ENCODE measurements at regions not wholly inside any gene's neighbourhood (a gene's known extent, or its start where the extent isn't known, plus 50 kb on each side); places are given as distances from the start of the nearest gene placed in this dataset.

DNA sequence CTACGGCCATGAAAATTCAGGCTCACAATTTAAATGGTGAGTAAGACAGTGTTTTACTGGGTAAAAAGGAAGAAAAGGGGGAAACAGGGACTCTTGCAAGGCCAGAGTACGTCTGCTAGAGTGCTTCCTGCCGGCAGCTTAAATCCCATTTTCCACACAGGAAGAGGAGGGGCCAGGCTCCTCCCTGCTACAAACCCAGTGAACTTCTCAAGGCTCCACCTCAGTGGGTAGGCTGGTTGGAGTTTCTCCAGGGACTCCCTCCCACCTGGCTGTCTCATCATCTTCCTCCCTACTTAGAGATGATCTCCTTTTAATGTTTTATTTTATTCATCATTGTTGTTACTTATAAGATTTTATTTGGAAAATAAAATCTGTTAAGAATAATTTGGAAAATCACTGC is 62.6 kb upstream of the SEMA3C start:
- Histone ChIP-seq H3K27me3 (no peaks in the 10 kb centered on the region), H3K27ac (no peak overlapping the region), H3K4me1 (no peaks in the 10 kb centered on the region), H3K36me3 (no peaks in the 10 kb centered on the region), H3K4me3 (no peak overlapping the region), H3K9me3 (no peaks in the 10 kb centered on the region), H3K9ac (ENCODE audit: low read depth in 2 of 2, low read length in 2 of 2) (no peak overlapping the region)
- no peak for DNase-seq
- intact Hi-C loops (cut with DNase I): no loop called here
- TF ChIP-seq, protein P1, sequence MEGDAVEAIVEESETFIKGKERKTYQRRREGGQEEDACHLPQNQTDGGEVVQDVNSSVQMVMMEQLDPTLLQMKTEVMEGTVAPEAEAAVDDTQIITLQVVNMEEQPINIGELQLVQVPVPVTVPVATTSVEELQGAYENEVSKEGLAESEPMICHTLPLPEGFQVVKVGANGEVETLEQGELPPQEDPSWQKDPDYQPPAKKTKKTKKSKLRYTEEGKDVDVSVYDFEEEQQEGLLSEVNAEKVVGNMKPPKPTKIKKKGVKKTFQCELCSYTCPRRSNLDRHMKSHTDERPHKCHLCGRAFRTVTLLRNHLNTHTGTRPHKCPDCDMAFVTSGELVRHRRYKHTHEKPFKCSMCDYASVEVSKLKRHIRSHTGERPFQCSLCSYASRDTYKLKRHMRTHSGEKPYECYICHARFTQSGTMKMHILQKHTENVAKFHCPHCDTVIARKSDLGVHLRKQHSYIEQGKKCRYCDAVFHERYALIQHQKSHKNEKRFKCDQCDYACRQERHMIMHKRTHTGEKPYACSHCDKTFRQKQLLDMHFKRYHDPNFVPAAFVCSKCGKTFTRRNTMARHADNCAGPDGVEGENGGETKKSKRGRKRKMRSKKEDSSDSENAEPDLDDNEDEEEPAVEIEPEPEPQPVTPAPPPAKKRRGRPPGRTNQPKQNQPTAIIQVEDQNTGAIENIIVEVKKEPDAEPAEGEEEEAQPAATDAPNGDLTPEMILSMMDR (IDR thresholded peaks at IDR 0.05): no peak

DNA sequence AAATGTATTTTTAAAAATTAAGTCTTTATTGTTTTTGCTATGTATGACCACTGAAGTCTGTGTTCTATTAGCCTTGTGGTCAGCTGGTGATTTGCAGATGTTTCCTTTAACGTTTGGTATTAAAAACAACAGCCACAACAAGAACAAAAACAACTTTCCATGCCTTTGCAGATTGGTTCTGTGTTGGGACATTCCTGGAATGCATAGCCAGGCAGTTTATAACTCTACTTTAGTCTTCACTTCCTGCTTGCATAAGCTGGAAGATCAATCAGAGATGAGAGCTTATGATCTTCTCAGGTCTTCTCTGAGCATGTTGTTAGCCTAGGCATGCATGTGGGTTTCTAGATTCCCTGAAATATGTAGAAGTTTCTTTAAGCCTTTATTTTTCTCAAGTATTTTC is 58.9 kb upstream of the SEMA3C start:
- intact Hi-C loops (cut with DNase I): no loop called here
- H3K4me3 ChIP-seq: no peak overlapping the region
- H3K27me3 ChIP-seq: no peaks in the 10 kb centered on the region
- no peaks in the 10 kb centered on the region for H3K36me3 ChIP-seq
- H3K9ac ChIP-seq (ENCODE audit: low read depth in 2 of 2, low read length in 2 of 2): no peak overlapping the region
- no peak overlapping the region for H3K27ac ChIP-seq
- no peaks in the 10 kb centered on the region for H3K9me3 ChIP-seq
- TF ChIP-seq, protein P1 (IDR thresholded peaks at IDR 0.05): no peak
- no peak for DNase-seq
- H3K4me1 ChIP-seq: no peaks in the 10 kb centered on the region

DNA sequence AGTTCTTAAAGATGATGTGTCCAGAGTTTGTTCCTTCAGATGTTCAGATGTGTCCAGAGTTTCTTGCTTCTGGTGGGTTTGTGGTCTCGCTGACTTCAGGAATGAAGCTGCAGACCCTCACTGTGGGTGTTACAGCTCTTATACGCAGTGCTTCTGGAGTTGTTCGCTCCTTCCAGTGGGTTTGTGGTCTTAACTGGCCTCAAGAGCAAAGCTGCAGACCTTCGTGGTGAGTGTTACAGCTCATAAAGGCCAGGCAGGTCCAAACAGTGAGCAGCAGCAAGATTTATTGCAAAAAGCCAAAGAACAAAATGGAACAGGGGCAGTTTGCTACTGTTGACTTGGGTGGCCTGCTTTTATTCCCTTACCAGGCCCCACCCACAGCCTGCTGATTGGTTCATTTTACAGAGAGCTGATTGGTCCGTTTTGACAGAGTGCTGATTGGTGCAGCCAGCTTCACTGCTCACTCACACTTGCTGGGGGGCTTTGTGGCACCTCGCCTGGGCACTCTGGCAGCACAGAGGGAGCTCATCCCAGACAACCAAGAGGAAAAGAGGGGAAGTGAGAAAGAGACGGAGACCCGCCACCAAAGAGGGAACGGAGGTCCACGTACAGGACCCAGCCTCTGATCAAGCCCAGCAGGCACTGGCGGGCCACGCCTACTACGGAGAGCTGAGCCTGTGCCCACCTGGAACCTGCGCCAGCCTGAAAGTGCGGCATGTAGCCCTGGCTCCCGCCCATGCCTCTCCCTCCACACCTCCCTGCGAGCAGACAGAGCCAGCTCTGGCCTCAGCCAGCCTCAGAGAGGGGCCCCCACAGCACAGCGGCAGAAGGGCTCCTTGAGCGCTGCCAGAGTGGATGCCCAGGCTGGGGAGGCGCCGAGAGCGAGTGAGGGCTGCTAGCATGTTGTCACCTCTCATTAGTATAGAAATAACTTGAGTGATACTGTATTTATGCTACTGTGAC is 55.8 kb upstream of the SEMA3C start:
- intact Hi-C loops (cut with DNase I): no loop called here
- DNase-seq: no peak

DNA sequence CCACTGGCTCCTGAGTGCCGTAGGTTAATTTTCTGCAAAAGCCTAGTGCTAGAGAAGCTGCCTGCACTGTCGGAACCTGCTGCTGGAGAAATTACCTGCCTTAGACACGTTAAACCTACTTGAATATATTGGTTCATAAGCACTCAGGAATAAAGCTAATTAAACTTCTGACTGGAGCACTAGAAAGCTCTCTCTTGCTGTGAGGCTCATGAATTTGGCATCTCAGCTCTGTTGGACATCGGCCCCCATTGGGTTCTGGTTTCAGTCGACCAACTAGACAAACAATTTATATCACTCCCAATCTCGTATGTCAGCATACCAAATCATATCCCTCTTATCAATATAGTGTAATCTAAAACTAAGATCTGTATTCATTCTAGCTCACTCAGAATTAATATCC is 52.4 kb upstream of the SEMA3C start:
- Histone ChIP-seq H3K36me3 (no peaks in the 10 kb centered on the region), H3K27me3 (no peaks in the 10 kb centered on the region), H3K9me3 (no peaks in the 10 kb centered on the region), H3K27ac (no peak overlapping the region), H3K4me3 (no peak overlapping the region), H3K4me1 (no peaks in the 10 kb centered on the region), H3K9ac (ENCODE audit: low read depth in 2 of 2, low read length in 2 of 2) (no peak overlapping the region)
- intact Hi-C loops (cut with DNase I): no loop called here
- DNase-seq: no peak
- TF ChIP-seq, protein P1 (IDR thresholded peaks at IDR 0.05): no peak

More for the DNA sequence above, 55.8 kb upstream of the SEMA3C start:
- Histone ChIP-seq H3K9ac (ENCODE audit: low read depth in 2 of 2, low read length in 2 of 2) (no peak overlapping the region), H3K27ac (no peak overlapping the region), H3K36me3 (no peaks in the 10 kb centered on the region), H3K4me3 (no peak overlapping the region), H3K9me3 (no peaks in the 10 kb centered on the region), H3K4me1 (no peaks in the 10 kb centered on the region), H3K27me3 (no peaks in the 10 kb centered on the region)
- TF ChIP-seq, protein P1 (IDR thresholded peaks at IDR 0.05): no peak
